B cell (primary cell): ENCODE measurements at regions not wholly inside any gene's neighbourhood (a gene's known extent, or its start where the extent isn't known, plus 50 kb on each side); places are given as distances from the start of the nearest gene placed in this dataset.

Experiments
- ATAC-seq: fragments of 200-7000 bp; cut with Tn5 transposase; one replicate; pipeline ENCODE4 v1.10.0; 2021; ENCODE audit warnings: low read depth, mild to moderate bottlenecking, moderate number of reproducible peaks, moderate library complexity
- CTCF ChIA-PET: fragments of 350-600 bp; sonication (Branson Sonifier 250); formaldehyde crosslinking; loops from one replicate; lab custom pipeline; 2021; ENCODE audit warnings: antibody characterized with exemption, inconsistent platforms; lab: Charles Lee
- POLR2A ChIA-PET: fragments of 350-600 bp; sonication (Branson Sonifier 250); formaldehyde crosslinking; loops from one replicate; lab custom pipeline; 2021; ENCODE audit warnings: antibody characterized with exemption; lab: Charles Lee
- DNase-seq: peaks from one replicate; pipeline ENCODE4 v3.0.0; 2013
- H2AFZ ChIP-seq: 2 replicates; pipeline ENCODE4 v1.6.1; 2012; ENCODE audit warnings: mild to moderate bottlenecking, low read depth, low read length; ENCODE audit not compliant: insufficient read depth, poor library complexity, severe bottlenecking
- H3K27ac ChIP-seq, 2 donors: 1 replicate in 1 of 2; 2 replicates in 1 of 2; pipeline ENCODE4 v1.5.1; 2012 to 2013; ENCODE audit warnings: low read length in 2 of 2, mild to moderate bottlenecking in 2 of 2, moderate library complexity in 1 of 2
- H3K27me3 ChIP-seq, 4 experiments: fragments of 200-600 bp in 1 of 4; sonication (generic) in 1 of 4; replicated peaks in 1 of 4; 1 replicate in 2 of 4; 2 replicates in 2 of 4; pipeline versions ENCODE4 v1.6.1 to v1.7.0; 2013 to 2016; ENCODE audit warnings: low read length in 3 of 4, mild to moderate bottlenecking in 2 of 4, mixed read lengths in 1 of 4, moderate library complexity in 1 of 4; ENCODE audit not compliant: insufficient read depth in 4 of 4, control insufficient read depth in 3 of 4; ENCODE audit errors: control extremely low read depth in 1 of 4
- H3K36me3 ChIP-seq, 2 experiments: replicated peaks in 1 of 2; 1 replicate in 1 of 2; 2 replicates in 1 of 2; pipeline versions ENCODE4 v1.6.1 to v1.7.1; 2013; ENCODE audit warnings: low read length in 1 of 2; ENCODE audit not compliant: insufficient read depth in 2 of 2, control insufficient read depth in 1 of 2; ENCODE audit errors: control extremely low read depth in 1 of 2, extremely low read depth in 1 of 2
- H3K4me1 ChIP-seq, 2 donors: fragments of 200-600 bp in 1 of 2; sonication (generic) in 1 of 2; 1 replicate in 1 of 2; 2 replicates in 1 of 2; pipeline versions ENCODE4 v1.5.1 to v1.6.1; 2013 to 2017; ENCODE audit warnings: low read length in 2 of 2; ENCODE audit not compliant: control insufficient read depth in 2 of 2, insufficient read depth in 2 of 2
- H3K4me2 ChIP-seq: replicated peaks from 2 replicates; pipeline ENCODE3; 2012; ENCODE audit warnings: mild to moderate bottlenecking, low read depth, low read length; ENCODE audit not compliant: poor library complexity, severe bottlenecking
- H3K4me3 ChIP-seq, 5 experiments: fragments of 200-600 bp in 1 of 5; sonication (generic) in 1 of 5; 1 replicate in 3 of 5; 2 replicates in 2 of 5; pipeline versions ENCODE4 v1.5.1 to v1.7.0; 2011 to 2016; ENCODE audit warnings: low read length in 4 of 5, mild to moderate bottlenecking in 4 of 5, low read depth in 2 of 5, control low read depth in 1 of 5, moderate library complexity in 1 of 5; ENCODE audit not compliant: insufficient read depth in 1 of 5; ENCODE audit errors: control extremely low read depth in 1 of 5, extremely low read depth in 1 of 5
- H3K79me2 ChIP-seq: fragments of 200-600 bp; sonication (generic); one replicate; pipeline ENCODE4 v1.6.0; 2016; ENCODE audit warnings: low read length; ENCODE audit not compliant: control insufficient read depth, insufficient read depth
- H3K9ac ChIP-seq: fragments of 200-600 bp; sonication (generic); 2 replicates; pipeline ENCODE4 v1.6.1; 2017; ENCODE audit warnings: mild to moderate bottlenecking, low read length, moderate library complexity
- H3K9me3 ChIP-seq, 3 donors: one replicate each; pipeline versions ENCODE4 v1.6.1 to v1.7.1; 2013; ENCODE audit warnings: low read length in 2 of 3; ENCODE audit not compliant: control insufficient read depth in 2 of 3, insufficient read depth in 1 of 3; ENCODE audit errors: control extremely low read depth in 1 of 3
- H4K20me1 ChIP-seq: 2 replicates; pipeline ENCODE4 v1.6.0; 2012; ENCODE audit warnings: mild to moderate bottlenecking, low read length; ENCODE audit not compliant: insufficient read depth, control insufficient read depth, poor library complexity, severe bottlenecking
- H3K27ac Mint-ChIP-seq: one replicate; pipeline ENCODE4 v1.8.0; 2021; ENCODE audit warnings: mixed read lengths
- H3K27me3 Mint-ChIP-seq: one replicate; pipeline ENCODE4 v1.8.0; 2021; ENCODE audit warnings: mixed read lengths
- H3K4me1 Mint-ChIP-seq: one replicate; pipeline ENCODE4 v1.8.0; 2021; ENCODE audit warnings: mixed read lengths
- H3K4me3 Mint-ChIP-seq: one replicate; pipeline ENCODE4 v1.8.0; 2021; ENCODE audit warnings: mixed read lengths
- H3K9me3 Mint-ChIP-seq: one replicate; pipeline ENCODE4 v1.8.0; 2022; ENCODE audit warnings: mixed read lengths; ENCODE audit not compliant: insufficient read depth
- CTCF ChIP-seq: fragments of 200-600 bp; IDR thresholded peaks from one replicate; pipeline ENCODE4 v1.8.0; 2022; ENCODE audit warnings: antibody characterized with exemption, mild to moderate bottlenecking
- EZH2 ChIP-seq: IDR thresholded peaks from 2 replicates; pipeline ENCODE4 v1.6.1; 2012; ENCODE audit warnings: borderline replicate concordance, low read depth, mild to moderate bottlenecking, moderate library complexity, low read length; ENCODE audit not compliant: insufficient read depth, poor library complexity, severe bottlenecking
- WGBS: methylation state at CpG from one replicate; pipeline ENCODE4 v1.1.5; 2013; ENCODE audit warnings: missing lambda C conversion rate; ENCODE audit not compliant: insufficient coverage; 5-methylcytosine and 5-hydroxymethylcytosine counted together
- intact Hi-C: fragments of 100-400 bp; cut with micrococcal nuclease; formaldehyde crosslinking; loops from one replicate; pipeline ENCODE4 v1.10.0; 2022

DNA sequence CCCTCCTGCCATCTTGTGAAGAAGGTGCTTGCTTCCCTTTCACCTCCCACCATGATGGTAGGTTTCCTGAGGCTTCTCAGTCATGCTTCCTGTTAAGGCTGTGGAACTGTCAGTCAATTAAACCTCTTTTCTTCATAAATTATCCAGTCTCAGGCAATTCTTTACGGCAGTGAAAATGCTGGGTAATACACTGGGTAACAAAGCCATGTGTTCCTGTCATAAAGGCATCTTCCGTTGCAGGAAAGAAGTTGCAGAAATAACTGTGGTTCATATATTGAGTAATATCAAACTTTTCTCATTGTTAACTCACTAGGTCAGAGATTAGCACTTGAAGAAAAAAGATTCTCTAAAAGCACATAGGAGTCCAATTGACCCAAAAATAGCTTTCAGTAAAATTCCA, 163.9 kb upstream of the HNMT start:
- no peak overlapping the region for H3K4me2 ChIP-seq
- no peak overlapping the region for H2AFZ ChIP-seq
- DNase-seq (no peak), ATAC-seq (no peak)
- no peak for TF ChIP-seq EZH2
- POLR2A ChIA-PET = no interaction called here
- H3K9ac ChIP-seq = no peak overlapping the region
- no CpG with 5 or more reads among the region's 2 CpGs for WGBS
- H3K27me3 ChIP-seq = no peaks in the 10 kb centered on the region
- intact Hi-C loops = no loop called here
- H3K79me2 ChIP-seq = no peaks in the 10 kb centered on the region
- H3K36me3 ChIP-seq = no peaks in the 10 kb centered on the region
- Mint-ChIP-seq H3K4me1 (no peaks in the 10 kb centered on the region), H3K9me3 (peaks cover 4% of the 10 kb centered on the region), H3K27me3 (no peaks in the 10 kb centered on the region), H3K27ac (no peak overlapping the region), H3K4me3 (no peak overlapping the region)
- CTCF ChIA-PET = no interaction called here
- no peak overlapping the region for H3K27ac ChIP-seq
- peaks cover 0 to 6% (median 2%) of the 10 kb centered on the region in 3 donors for H3K9me3 ChIP-seq
- H3K4me1 ChIP-seq = no peaks in the 10 kb centered on the region
- H3K4me3 ChIP-seq = no peak overlapping the region
- H4K20me1 ChIP-seq = no peaks in the 10 kb centered on the region

GRCh38 chr2:137801228-137801627, 163.0 kb upstream of the HNMT start:
- H3K9me3 Mint-ChIP-seq = peaks cover 4% of the 10 kb centered on the region
- Histone ChIP-seq H2AFZ (no peak overlapping the region), H3K27me3 (no peaks in the 10 kb centered on the region), H3K36me3 (no peaks in the 10 kb centered on the region), H3K9me3 (peaks cover 0 to 6% (median 1%) of the 10 kb centered on the region in 3 donors), H3K9ac (no peak overlapping the region), H4K20me1 (no peaks in the 10 kb centered on the region), H3K79me2 (no peaks in the 10 kb centered on the region), H3K4me2 (no peak overlapping the region), H3K4me1 (no peaks in the 10 kb centered on the region), H3K27ac (no peak overlapping the region), H3K4me3 (no peak overlapping the region)
- no peaks in the 10 kb centered on the region for H3K27me3 Mint-ChIP-seq
- ChIA-PET CTCF (no interaction called here), POLR2A (no interaction called here)
- H3K27ac Mint-ChIP-seq = no peak overlapping the region
- no peak overlapping the region for H3K4me3 Mint-ChIP-seq
- intact Hi-C loops = no loop called here
- DNase-seq (no peak), ATAC-seq (no peak)
- H3K4me1 Mint-ChIP-seq = no peaks in the 10 kb centered on the region
- TF ChIP-seq CTCF = no peak
- TF ChIP-seq EZH2 = no peak
